HFFc6 (cell line): ENCODE measurements at regions not wholly inside any gene's neighbourhood (a gene's known extent, or its start where the extent isn't known, plus 50 kb on each side); places are given as distances from the start of the nearest gene placed in this dataset.

Experiments
- DNase-seq: peaks from one replicate; pipeline ENCODE4 v3.0.0-alpha.2; 2018
- H3K27ac Mint-ChIP-seq: 2 replicates; pipeline ENCODE4 v1.8.0; 2020; ENCODE audit warnings: mild to moderate bottlenecking, mixed read lengths
- H3K27me3 Mint-ChIP-seq: 2 replicates; pipeline ENCODE4 v1.8.0; 2021; ENCODE audit warnings: mild to moderate bottlenecking, moderate library complexity, mixed read lengths; ENCODE audit not compliant: insufficient read depth
- H3K36me3 Mint-ChIP-seq: 2 replicates; pipeline ENCODE4 v1.8.0; 2021; ENCODE audit warnings: low read depth, mixed read lengths
- H3K4me1 Mint-ChIP-seq: 2 replicates; pipeline ENCODE4 v1.8.0; 2020; ENCODE audit warnings: low read depth, mixed read lengths
- H3K4me3 Mint-ChIP-seq: 2 replicates; pipeline ENCODE4 v1.8.0; 2020; ENCODE audit warnings: mild to moderate bottlenecking, moderate library complexity, mixed read lengths
- H3K9me3 Mint-ChIP-seq: 2 replicates; pipeline ENCODE4 v1.8.0; 2020; ENCODE audit warnings: mild to moderate bottlenecking, mixed read lengths
- TF ChIP-seq, protein P1 (sequence below): fragments of 200-600 bp; sonication (generic); IDR thresholded peaks from 2 replicates; pipeline ENCODE4 v1.5.0; 2021; ENCODE audit warnings: antibody characterized with exemption, mild to moderate bottlenecking

DNA sequence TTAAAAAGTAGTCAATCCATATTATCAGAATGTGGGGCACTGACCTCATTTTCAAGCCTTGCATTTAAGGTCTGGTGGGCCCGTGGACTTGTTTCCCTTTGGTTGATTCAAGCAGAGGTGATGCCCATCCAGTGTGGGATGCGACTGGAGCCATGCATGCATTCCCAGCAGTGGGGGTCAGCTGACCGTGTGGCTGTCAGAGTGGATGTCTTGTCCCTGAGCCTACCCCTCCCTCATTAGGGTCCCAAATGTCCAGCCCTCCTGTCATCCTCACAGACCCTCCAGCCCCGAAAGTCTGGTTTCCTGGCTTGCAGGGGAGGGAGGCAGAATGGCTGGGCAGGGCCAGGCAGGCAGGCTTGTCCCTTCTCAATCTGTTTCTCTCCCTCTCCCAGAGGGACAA is 67.3 kb upstream of the SH3RF3 start:
- Mint-ChIP-seq H3K4me3 (no peak overlapping the region), H3K36me3 (no peaks in the 10 kb centered on the region), H3K27me3 (peaks cover 54% of the 10 kb centered on the region), H3K9me3 (no peaks in the 10 kb centered on the region), H3K27ac (no peak overlapping the region), H3K4me1 (no peaks in the 10 kb centered on the region)
- TF ChIP-seq, protein P1, sequence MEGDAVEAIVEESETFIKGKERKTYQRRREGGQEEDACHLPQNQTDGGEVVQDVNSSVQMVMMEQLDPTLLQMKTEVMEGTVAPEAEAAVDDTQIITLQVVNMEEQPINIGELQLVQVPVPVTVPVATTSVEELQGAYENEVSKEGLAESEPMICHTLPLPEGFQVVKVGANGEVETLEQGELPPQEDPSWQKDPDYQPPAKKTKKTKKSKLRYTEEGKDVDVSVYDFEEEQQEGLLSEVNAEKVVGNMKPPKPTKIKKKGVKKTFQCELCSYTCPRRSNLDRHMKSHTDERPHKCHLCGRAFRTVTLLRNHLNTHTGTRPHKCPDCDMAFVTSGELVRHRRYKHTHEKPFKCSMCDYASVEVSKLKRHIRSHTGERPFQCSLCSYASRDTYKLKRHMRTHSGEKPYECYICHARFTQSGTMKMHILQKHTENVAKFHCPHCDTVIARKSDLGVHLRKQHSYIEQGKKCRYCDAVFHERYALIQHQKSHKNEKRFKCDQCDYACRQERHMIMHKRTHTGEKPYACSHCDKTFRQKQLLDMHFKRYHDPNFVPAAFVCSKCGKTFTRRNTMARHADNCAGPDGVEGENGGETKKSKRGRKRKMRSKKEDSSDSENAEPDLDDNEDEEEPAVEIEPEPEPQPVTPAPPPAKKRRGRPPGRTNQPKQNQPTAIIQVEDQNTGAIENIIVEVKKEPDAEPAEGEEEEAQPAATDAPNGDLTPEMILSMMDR, result no peak
- no peak for DNase-seq

- no peak for DNase-seq
- H3K27ac Mint-ChIP-seq, result no peak overlapping the region
- peaks cover 55% of the 10 kb centered on the region for H3K27me3 Mint-ChIP-seq
- H3K36me3 Mint-ChIP-seq, result no peaks in the 10 kb centered on the region
- TF ChIP-seq, protein P1, result no peak
- H3K4me1 Mint-ChIP-seq, result no peaks in the 10 kb centered on the region
- H3K4me3 Mint-ChIP-seq, result no peak overlapping the region
- no peaks in the 10 kb centered on the region for H3K9me3 Mint-ChIP-seq
Observed at GRCh38 chr2:109060496-109060895, 68.5 kb upstream of the SH3RF3 start.

DNA sequence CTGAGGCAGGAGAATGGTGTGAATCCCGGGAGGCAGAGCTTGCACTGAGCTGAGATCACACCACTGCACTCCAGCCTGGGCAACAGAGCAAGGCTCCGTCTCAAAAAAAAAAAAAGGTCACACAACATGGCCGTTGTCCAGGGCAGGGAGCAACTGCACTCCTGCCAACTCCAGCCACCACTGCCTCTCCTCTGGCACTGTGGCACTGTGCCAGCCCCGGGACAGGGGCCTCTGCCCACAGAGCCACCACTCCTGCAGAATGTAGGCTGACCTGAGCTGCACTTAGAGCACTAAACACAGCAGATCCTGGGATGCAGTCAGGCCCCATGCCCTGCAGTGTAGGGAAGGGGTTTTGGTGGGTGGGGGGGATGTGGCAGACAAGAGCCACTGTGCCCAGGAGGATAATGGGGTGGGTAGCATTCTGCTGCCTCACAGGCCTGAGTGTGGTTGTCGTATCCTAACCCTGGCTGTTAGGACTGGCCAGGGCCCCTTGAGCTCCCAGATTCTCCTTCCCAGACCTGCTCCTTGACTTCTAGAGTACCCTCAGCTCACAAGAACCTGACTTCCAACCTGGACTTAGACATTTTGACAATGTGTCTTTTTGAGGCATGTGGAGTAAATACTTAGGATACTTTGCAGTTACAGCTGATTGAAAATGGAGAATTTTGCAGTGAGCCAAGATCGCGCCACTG is 69.4 kb upstream of the SH3RF3 start:
- Mint-ChIP-seq H3K27ac (no peak overlapping the region), H3K36me3 (no peaks in the 10 kb centered on the region), H3K27me3 (peaks cover 53% of the 10 kb centered on the region), H3K4me3 (no peak overlapping the region), H3K9me3 (no peaks in the 10 kb centered on the region), H3K4me1 (no peaks in the 10 kb centered on the region)
- no peak for DNase-seq
- TF ChIP-seq, protein P1, result no peak

GRCh38 chr2:109058802-109059201 is 69.8 kb upstream of the EDAR start:
- TF ChIP-seq, protein P1, result no peak
- Mint-ChIP-seq H3K27ac (no peak overlapping the region), H3K4me3 (no peak overlapping the region), H3K27me3 (peaks cover 54% of the 10 kb centered on the region), H3K9me3 (no peaks in the 10 kb centered on the region), H3K4me1 (no peaks in the 10 kb centered on the region), H3K36me3 (no peaks in the 10 kb centered on the region)
- no peak for DNase-seq

DNA sequence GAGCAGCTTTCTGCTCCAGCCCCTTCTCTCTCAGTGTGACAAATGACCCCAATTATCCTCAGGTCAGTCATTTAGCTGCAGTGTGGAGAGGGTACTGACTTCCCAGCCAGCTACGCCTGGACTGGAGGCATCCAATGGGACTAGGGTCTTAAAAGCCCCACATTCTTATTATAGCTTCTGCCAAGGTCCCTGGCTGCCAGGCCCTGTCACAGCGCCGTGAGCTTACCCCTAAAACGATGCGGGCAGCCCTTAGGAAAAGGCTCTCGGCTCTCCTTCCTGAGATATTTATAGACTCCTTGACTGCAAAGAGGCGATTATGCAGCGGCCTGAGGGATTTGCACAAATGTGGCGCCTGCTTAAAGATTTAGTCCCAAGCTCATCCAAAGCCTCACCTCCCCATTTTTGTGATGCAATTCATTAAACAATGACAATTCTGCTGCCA is 69.2 kb upstream of the EDAR start:
- Mint-ChIP-seq H3K9me3 (no peaks in the 10 kb centered on the region), H3K36me3 (no peaks in the 10 kb centered on the region), H3K4me1 (no peaks in the 10 kb centered on the region), H3K4me3 (no peak overlapping the region), H3K27me3 (peaks cover 51% of the 10 kb centered on the region), H3K27ac (no peak overlapping the region)
- TF ChIP-seq, protein P1, result no peak
- DNase-seq, result no peak
